ENCODE measurements at regions not wholly inside any gene's neighbourhood (a gene's known extent, or its start where the extent isn't known, plus 50 kb on each side); places are given as distances from the start of the nearest gene placed in this dataset.

DNA sequence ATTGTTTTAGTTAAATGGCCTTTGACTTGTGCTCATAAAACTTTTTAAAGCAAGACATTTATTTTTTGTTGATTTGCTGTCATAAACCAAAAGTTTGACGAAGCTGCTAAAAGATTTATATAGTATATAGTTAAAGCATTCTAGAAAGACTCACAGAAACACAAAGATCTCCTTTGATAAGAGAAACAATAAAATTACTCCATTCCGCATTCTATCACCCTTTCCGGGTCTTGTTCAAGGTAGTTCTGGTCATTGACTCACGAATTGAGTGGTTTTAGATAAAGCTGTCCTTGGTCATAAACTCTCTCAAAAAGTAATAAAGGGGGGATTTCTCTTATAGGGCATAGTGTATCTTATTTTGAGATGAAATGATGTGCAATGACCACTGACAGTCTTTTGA is 1010.5 kb upstream of the NCAM2 start:
- no peaks in the 10 kb centered on the region for H3K36me3 Mint-ChIP-seq (ENCODE audit: low read depth)
- DNase-seq, result no peak
- no peaks in the 10 kb centered on the region for H3K27me3 Mint-ChIP-seq (ENCODE audit: insufficient read depth)
- no peak overlapping the region for H3K4me3 Mint-ChIP-seq
- TF ChIP-seq, protein P1, sequence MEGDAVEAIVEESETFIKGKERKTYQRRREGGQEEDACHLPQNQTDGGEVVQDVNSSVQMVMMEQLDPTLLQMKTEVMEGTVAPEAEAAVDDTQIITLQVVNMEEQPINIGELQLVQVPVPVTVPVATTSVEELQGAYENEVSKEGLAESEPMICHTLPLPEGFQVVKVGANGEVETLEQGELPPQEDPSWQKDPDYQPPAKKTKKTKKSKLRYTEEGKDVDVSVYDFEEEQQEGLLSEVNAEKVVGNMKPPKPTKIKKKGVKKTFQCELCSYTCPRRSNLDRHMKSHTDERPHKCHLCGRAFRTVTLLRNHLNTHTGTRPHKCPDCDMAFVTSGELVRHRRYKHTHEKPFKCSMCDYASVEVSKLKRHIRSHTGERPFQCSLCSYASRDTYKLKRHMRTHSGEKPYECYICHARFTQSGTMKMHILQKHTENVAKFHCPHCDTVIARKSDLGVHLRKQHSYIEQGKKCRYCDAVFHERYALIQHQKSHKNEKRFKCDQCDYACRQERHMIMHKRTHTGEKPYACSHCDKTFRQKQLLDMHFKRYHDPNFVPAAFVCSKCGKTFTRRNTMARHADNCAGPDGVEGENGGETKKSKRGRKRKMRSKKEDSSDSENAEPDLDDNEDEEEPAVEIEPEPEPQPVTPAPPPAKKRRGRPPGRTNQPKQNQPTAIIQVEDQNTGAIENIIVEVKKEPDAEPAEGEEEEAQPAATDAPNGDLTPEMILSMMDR (IDR thresholded peaks at IDR 0.05), result no peak
- no peaks in the 10 kb centered on the region for H3K4me1 Mint-ChIP-seq (ENCODE audit: low read depth)
- peaks cover 40% of the 10 kb centered on the region for H3K9me3 Mint-ChIP-seq
- no peak overlapping the region for H3K27ac Mint-ChIP-seq

DNA sequence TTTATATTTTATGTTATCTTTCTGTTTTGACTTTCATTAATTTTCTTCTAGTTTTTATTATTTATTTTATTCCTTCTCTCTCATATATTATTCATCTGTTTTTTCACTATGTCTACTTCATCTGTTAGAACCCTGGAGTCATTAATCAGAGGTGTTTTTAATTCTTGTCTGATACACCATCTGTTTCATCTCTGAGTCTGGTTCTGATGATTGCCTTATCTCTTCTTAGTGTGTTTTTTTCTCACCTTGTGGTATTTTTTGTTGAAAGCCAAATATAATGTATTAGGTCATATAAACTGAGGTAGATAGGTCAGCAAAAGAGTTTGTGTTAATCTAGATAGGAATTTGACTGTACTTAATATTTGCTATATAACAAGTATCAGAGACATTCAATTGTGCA is 1005.7 kb upstream of the NCAM2 start:
- TF ChIP-seq, protein P1 (IDR thresholded peaks at IDR 0.05), result no peak
- H3K4me1 Mint-ChIP-seq (ENCODE audit: low read depth), result no peaks in the 10 kb centered on the region
- H3K27me3 Mint-ChIP-seq (ENCODE audit: insufficient read depth), result no peaks in the 10 kb centered on the region
- H3K4me3 Mint-ChIP-seq, result no peak overlapping the region
- no peak overlapping the region for H3K27ac Mint-ChIP-seq
- DNase-seq, result no peak
- peaks cover 67% of the 10 kb centered on the region for H3K9me3 Mint-ChIP-seq
- no peaks in the 10 kb centered on the region; the same call in 1 of the 2 replicates for H3K36me3 Mint-ChIP-seq (ENCODE audit: low read depth)

DNA sequence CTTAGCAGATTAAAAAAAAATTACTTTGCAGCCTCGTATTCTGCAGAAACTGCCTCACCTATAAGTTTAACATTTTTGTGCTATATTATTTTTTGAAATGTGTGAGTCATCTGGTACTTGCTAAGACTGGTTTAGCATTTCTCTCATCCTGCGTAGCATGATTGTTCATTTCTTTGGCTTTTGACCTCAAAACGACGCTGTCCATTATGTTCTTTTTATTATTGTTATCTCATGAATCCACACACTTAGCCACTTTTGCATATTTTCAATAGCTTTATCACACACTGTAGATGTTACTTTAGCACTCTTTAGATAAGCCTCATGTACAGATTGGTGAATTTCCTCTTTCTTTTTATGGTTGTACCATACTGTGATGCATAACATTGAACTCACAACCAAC is 1004.9 kb upstream of the NCAM2 start:
- H3K27ac Mint-ChIP-seq, result no peak overlapping the region
- TF ChIP-seq, protein P1 (IDR thresholded peaks at IDR 0.05), result no peak
- H3K9me3 Mint-ChIP-seq, result peaks cover 67% of the 10 kb centered on the region
- no peak overlapping the region for H3K4me3 Mint-ChIP-seq
- H3K36me3 Mint-ChIP-seq (ENCODE audit: low read depth), result no peaks in the 10 kb centered on the region; the same call in 1 of the 2 replicates
- H3K4me1 Mint-ChIP-seq (ENCODE audit: low read depth), result no peaks in the 10 kb centered on the region
- H3K27me3 Mint-ChIP-seq (ENCODE audit: insufficient read depth), result no peaks in the 10 kb centered on the region
- DNase-seq, result no peak

DNA sequence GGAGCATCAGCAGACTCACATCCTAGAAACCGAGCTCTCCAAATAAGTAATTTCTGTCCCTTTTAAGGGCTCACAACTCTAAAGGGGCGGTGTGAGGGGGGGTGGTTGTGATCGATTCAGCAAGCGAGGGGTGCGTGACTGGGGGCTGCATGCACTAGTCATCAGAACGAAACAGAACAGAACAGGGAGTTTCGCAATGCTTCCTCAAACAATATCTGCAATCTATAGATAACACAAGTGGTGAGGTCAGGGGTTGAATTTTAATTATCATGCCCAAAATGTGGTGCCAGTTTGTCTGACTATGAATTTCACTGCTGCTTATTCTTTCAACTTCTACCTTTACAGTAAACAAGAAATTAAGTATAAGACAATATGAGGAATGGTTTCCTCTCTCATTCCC is 1003.0 kb upstream of the NCAM2 start:
- Mint-ChIP-seq H3K27ac (no peak overlapping the region), H3K27me3 (ENCODE audit: insufficient read depth) (no peaks in the 10 kb centered on the region), H3K36me3 (ENCODE audit: low read depth) (no peaks in the 10 kb centered on the region; the same call in none of the 2 replicates), H3K4me3 (no peak overlapping the region), H3K9me3 (peaks cover 62% of the 10 kb centered on the region), H3K4me1 (ENCODE audit: low read depth) (no peaks in the 10 kb centered on the region)
- DNase-seq, result no peak
- TF ChIP-seq, protein P1 (IDR thresholded peaks at IDR 0.05), result no peak

DNA sequence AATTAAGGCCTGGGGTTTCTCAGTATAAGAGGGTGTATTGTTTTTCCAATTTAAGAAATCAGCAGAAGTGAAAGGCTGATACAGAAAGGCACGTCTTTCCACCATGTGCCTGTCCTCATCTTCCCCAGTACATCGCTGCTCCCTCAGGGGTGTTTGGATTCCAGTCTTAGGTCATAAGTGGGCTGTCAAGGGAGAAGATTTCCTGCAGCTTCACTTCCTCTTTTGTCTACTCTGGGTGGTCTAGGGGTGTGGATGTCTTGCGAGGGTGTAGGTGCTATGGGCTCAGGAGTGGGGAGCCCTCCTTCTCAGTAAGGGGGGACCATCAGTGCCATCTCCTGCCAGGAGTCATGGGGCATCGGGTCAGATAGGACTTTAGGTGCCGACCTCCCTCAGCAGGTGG is 999.8 kb upstream of the NCAM2 start:
- TF ChIP-seq, protein P1 (IDR thresholded peaks at IDR 0.05), result no peak
- DNase-seq, result no peak
- H3K27me3 Mint-ChIP-seq (ENCODE audit: insufficient read depth), result no peaks in the 10 kb centered on the region; the same call in 1 of the 2 replicates
- H3K9me3 Mint-ChIP-seq, result peaks cover 49% of the 10 kb centered on the region
- H3K27ac Mint-ChIP-seq, result no peak overlapping the region
- H3K36me3 Mint-ChIP-seq (ENCODE audit: low read depth), result no peaks in the 10 kb centered on the region; the same call in none of the 2 replicates
- H3K4me3 Mint-ChIP-seq, result no peak overlapping the region
- no peaks in the 10 kb centered on the region for H3K4me1 Mint-ChIP-seq (ENCODE audit: low read depth)

All from HFFc6 (cell line).